Stimulated activated CD4-positive, alpha-beta T cell treated with anti-CD3 and anti-CD28 coated beads, Interleukin-1b, Interleukin-23, amount 100 ng/mL, for 4 hours (primary cell): ENCODE measurements at regions not wholly inside any gene's neighbourhood (a gene's known extent, or its start where the extent isn't known, plus 50 kb on each side); places are given as distances from the start of the nearest gene placed in this dataset.

Experiments
- DNase-seq, 2 donors: peaks; one replicate each; pipeline ENCODE4 v3.0.0-alpha.2; 2020; ENCODE audit warnings: low read depth in 2 of 2

- DNase-seq: no peak
Measured at GRCh38 chr6:111958534-111958933, 85.3 kb upstream of the FYN start.

- no peak for DNase-seq
Measured at GRCh38 chr6:111959766-111960165, 86.5 kb upstream of the FYN start.

- no peak for DNase-seq
Measured at GRCh38 chr6:111967131-111967530, 86.8 kb upstream of the CCN6 start.

- DNase-seq: no peak
Measured at GRCh38 chr6:111970426-111970825, 83.5 kb upstream of the CCN6 start.

GRCh38 chr6:111971181-111971841 lies 82.6 kb upstream of the CCN6 start:
- DNase-seq: no peak

GRCh38 chr6:111971866-111972532 lies 81.9 kb upstream of the CCN6 start:
- DNase-seq: no peak

- DNase-seq: no peak
Measured at GRCh38 chr6:111972745-111973117, 81.2 kb upstream of the CCN6 start.

- DNase-seq: peak; percentile 37 to 45
Measured at GRCh38 chr6:111973118-111973761, 80.7 kb upstream of the CCN6 start.

- DNase-seq: no peak
Measured at GRCh38 chr6:111973927-111974639, 79.8 kb upstream of the CCN6 start.

GRCh38 chr6:111975466-111975865 lies 78.4 kb upstream of the CCN6 start:
- no peak for DNase-seq

- no peak for DNase-seq
Measured at GRCh38 chr6:111976139-111976538, 77.8 kb upstream of the CCN6 start.

GRCh38 chr6:111978532-111979149 lies 75.3 kb upstream of the CCN6 start:
- DNase-seq: no peak

- no peak for DNase-seq
Measured at GRCh38 chr6:111979633-111980032, 74.3 kb upstream of the CCN6 start.

- DNase-seq: no peak
Measured at GRCh38 chr6:111980143-111980542, 73.8 kb upstream of the CCN6 start.

- DNase-seq: no peak
Measured at GRCh38 chr6:111980971-111981840, 72.7 kb upstream of the CCN6 start.

- DNase-seq: no peak
Measured at GRCh38 chr6:111982681-111983080, 71.2 kb upstream of the CCN6 start.

- DNase-seq: no peak
Measured at GRCh38 chr6:111983193-111983592, 70.7 kb upstream of the CCN6 start.

- DNase-seq: peak in 1 of 2 donors; percentile 36
Measured at GRCh38 chr6:111984081-111984480, 69.8 kb upstream of the CCN6 start.

- no peak for DNase-seq
Measured at GRCh38 chr6:111984516-111985201, 69.2 kb upstream of the CCN6 start.

- peak in 1 of 2 donors; percentile 41 for DNase-seq
Measured at GRCh38 chr6:111985202-111985731, 68.6 kb upstream of the CCN6 start.
